ENCODE measurements at regions not wholly inside any gene's neighbourhood (a gene's known extent, or its start where the extent isn't known, plus 50 kb on each side); places are given as distances from the start of the nearest gene placed in this dataset.
"Not testable (repeated sequence)": the region's sequence is repeated elsewhere in the genome, so short reads cannot be mapped to it uniquely, and the experiment has no call there.

- no peak for DNase-seq
Measured at GRCh38 chr20:12925210-12925755, 83.5 kb upstream of the SPTLC3 start.

GRCh38 chr20:12925863-12926793 is 82.6 kb upstream of the SPTLC3 start:
- no peak for DNase-seq

- no peak for DNase-seq
Measured at GRCh38 chr20:12927489-12927888, 81.3 kb upstream of the SPTLC3 start.

GRCh38 chr20:12928358-12928754 is 80.4 kb upstream of the SPTLC3 start:
- DNase-seq, result no peak

- no peak for DNase-seq
Measured at GRCh38 chr20:12928755-12929401, 79.9 kb upstream of the SPTLC3 start.

GRCh38 chr20:12936020-12936419 is 72.8 kb upstream of the SPTLC3 start:
- no peak for DNase-seq

- no peak for DNase-seq
Measured at GRCh38 chr20:12936524-12936923, 72.2 kb upstream of the SPTLC3 start.

GRCh38 chr20:12941025-12941424 is 67.7 kb upstream of the SPTLC3 start:
- no peak for DNase-seq

GRCh38 chr20:12942123-12942522 is 66.6 kb upstream of the SPTLC3 start:
- DNase-seq, result no peak

- DNase-seq, result no peak
Measured at GRCh38 chr20:12946789-12947188, 62.0 kb upstream of the SPTLC3 start.

- no peak for DNase-seq
Measured at GRCh38 chr20:12947691-12948090, 61.1 kb upstream of the SPTLC3 start.

- no peak for DNase-seq
Measured at GRCh38 chr20:12949429-12949980, 59.3 kb upstream of the SPTLC3 start.

GRCh38 chr20:12954254-12954653 is 54.5 kb upstream of the SPTLC3 start:
- DNase-seq, result not testable (repeated sequence)

- no peak for DNase-seq
Measured at GRCh38 chr20:12955611-12956010, 53.2 kb upstream of the SPTLC3 start.

GRCh38 chr20:12956303-12956702 is 52.5 kb upstream of the SPTLC3 start:
- no peak for DNase-seq

GRCh38 chr20:12957968-12958367 is 50.8 kb upstream of the SPTLC3 start:
- DNase-seq, result no peak

Data from stimulated activated CD4-positive, alpha-beta T cell treated with anti-CD3 and anti-CD28 coated beads, Interleukin-4, amount 100 ng/mL, for 24 hours (primary cell).